BJ (cell line): ENCODE measurements at regions not wholly inside any gene's neighbourhood (a gene's known extent, or its start where the extent isn't known, plus 50 kb on each side); places are given as distances from the start of the nearest gene placed in this dataset.

Experiments used
- CTCF ChIA-PET: fragments of 350-600 bp; formaldehyde crosslinking; extraction: SDS; loops from one replicate; lab custom pipeline; 2021; ENCODE audit warnings: antibody characterized with exemption, inconsistent platforms; lab: Yijun Ruan, JAX
- POLR2A ChIA-PET: fragments of 300-600 bp; sonication (Branson Sonifier 250); formaldehyde crosslinking; extraction: SDS; loops from one replicate; lab custom pipeline; 2021; ENCODE audit warnings: antibody characterized with exemption; lab: Charles Lee
- DNase-seq: peaks from one replicate; pipeline ENCODE4 v3.0.0-alpha.2; 2011; ENCODE audit warnings: low read depth
- H3K27me3 ChIP-seq: 2 replicates; pipeline ENCODE4 v1.6.0; 2011; ENCODE audit warnings: low read length; ENCODE audit not compliant: control insufficient read depth, insufficient read depth
- H3K36me3 ChIP-seq: 2 replicates; pipeline ENCODE4 v1.5.1; 2011; ENCODE audit warnings: low read length; ENCODE audit not compliant: control insufficient read depth, insufficient read depth
- H3K4me3 ChIP-seq: 2 replicates; pipeline ENCODE4 v1.5.1; 2011; ENCODE audit warnings: low read depth, mild to moderate bottlenecking, control low read depth, low read length
- TF ChIP-seq, protein P1 (sequence below): IDR thresholded peaks from 2 replicates; pipeline ENCODE4 v1.5.1; 2011; ENCODE audit warnings: low read depth, mild to moderate bottlenecking, control low read depth, inconsistent platforms, low read length, moderate library complexity; ENCODE audit not compliant: insufficient read depth

GRCh38 chr11:97751952-97752351 lies 1268.8 kb upstream of the CNTN5 start:
- Histone ChIP-seq H3K27me3 (no peaks in the 10 kb centered on the region), H3K4me3 (no peak overlapping the region), H3K36me3 (no peaks in the 10 kb centered on the region)
- CTCF ChIA-PET, result no interaction called here
- TF ChIP-seq, protein P1, sequence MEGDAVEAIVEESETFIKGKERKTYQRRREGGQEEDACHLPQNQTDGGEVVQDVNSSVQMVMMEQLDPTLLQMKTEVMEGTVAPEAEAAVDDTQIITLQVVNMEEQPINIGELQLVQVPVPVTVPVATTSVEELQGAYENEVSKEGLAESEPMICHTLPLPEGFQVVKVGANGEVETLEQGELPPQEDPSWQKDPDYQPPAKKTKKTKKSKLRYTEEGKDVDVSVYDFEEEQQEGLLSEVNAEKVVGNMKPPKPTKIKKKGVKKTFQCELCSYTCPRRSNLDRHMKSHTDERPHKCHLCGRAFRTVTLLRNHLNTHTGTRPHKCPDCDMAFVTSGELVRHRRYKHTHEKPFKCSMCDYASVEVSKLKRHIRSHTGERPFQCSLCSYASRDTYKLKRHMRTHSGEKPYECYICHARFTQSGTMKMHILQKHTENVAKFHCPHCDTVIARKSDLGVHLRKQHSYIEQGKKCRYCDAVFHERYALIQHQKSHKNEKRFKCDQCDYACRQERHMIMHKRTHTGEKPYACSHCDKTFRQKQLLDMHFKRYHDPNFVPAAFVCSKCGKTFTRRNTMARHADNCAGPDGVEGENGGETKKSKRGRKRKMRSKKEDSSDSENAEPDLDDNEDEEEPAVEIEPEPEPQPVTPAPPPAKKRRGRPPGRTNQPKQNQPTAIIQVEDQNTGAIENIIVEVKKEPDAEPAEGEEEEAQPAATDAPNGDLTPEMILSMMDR, result no peak
- POLR2A ChIA-PET, result no interaction called here
- DNase-seq, result no peak

GRCh38 chr11:97754976-97755375 lies 1265.8 kb upstream of the CNTN5 start:
- Histone ChIP-seq H3K4me3 (no peak overlapping the region), H3K36me3 (no peaks in the 10 kb centered on the region), H3K27me3 (no peaks in the 10 kb centered on the region)
- ChIA-PET CTCF (no interaction called here), POLR2A (no interaction called here)
- DNase-seq, result no peak
- TF ChIP-seq, protein P1, result no peak

- no peaks in the 10 kb centered on the region for H3K36me3 ChIP-seq
Measured at GRCh38 chr11:97756571-97757335, 1264.0 kb upstream of the CNTN5 start.

DNA sequence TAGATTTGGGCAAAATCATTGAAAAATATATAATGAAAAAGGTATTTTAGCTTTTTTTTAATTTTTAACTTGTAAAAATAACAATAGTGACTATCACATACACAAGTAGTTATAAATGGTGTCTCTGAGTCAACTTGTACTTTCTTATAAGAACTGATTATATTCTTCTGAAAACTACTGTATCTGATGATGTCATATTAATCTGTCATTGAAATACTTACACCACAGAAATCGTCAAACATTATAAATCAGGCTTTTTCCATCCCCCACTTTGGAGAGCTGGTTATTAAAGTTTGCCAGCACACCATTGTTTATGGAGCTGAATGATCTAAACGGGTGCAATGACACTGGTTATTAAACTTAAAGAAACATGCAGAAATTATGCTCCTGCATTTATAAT lies 1259.6 kb upstream of the CNTN5 start:
- POLR2A ChIA-PET, result no interaction called here
- CTCF ChIA-PET, result no interaction called here
- TF ChIP-seq, protein P1, result no peak
- Histone ChIP-seq H3K36me3 (no peaks in the 10 kb centered on the region), H3K4me3 (no peak overlapping the region), H3K27me3 (no peaks in the 10 kb centered on the region)
- no peak for DNase-seq

More at GRCh38 chr11:97756571-97757335, 1264.0 kb upstream of the CNTN5 start:
- TF ChIP-seq, protein P1, result no peak
- Histone ChIP-seq H3K27me3 (no peaks in the 10 kb centered on the region), H3K4me3 (no peak overlapping the region)
- ChIA-PET POLR2A (no interaction called here), CTCF (no interaction called here)
- DNase-seq, result no peak

- ChIA-PET CTCF (interaction anchor here (0.5 kb wide), 1 partner anchor 419 kb away, joined by 3 read pairs; no protein-coding TSS in a partner anchor), POLR2A (no interaction called here)
- TF ChIP-seq, protein P1, result no peak
- Histone ChIP-seq H3K4me3 (no peak overlapping the region), H3K36me3 (no peaks in the 10 kb centered on the region), H3K27me3 (no peaks in the 10 kb centered on the region)
- no peak for DNase-seq
Measured at GRCh38 chr11:97764193-97764592, 1256.6 kb upstream of the CNTN5 start.
